ENCODE measurements at regions not wholly inside any gene's neighbourhood (a gene's known extent, or its start where the extent isn't known, plus 50 kb on each side); places are given as distances from the start of the nearest gene placed in this dataset.

DNA sequence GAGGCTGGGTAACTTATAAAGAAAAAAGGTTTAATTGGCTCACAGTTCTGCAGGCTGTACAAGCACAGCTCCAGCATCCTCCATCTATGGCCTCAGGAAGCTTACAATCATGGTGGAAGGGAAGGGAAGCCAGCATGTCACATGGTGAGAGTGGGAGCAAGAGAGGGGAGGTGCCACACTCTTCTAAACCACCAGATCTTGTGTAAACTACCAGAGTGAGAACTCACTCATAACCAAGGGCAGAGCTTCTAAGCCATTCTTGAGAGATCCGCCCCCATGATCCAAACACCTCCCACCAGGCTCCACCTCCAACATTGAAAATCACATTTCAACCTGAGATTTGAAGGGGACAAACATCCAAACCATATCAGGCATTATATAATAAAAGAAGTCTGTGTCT is 121.6 kb upstream of the CDC42EP3 start:
- in situ Hi-C loops (cut with HindIII; ENCODE audit: low pct_unique_long_range_greater_than_20kb, low sequenced_read_pairs), result no loop called here
- H3K27ac ChIP-seq (ENCODE audit: low read length), result no peak overlapping the region
- ATAC-seq (no peak), DNase-seq (ENCODE audit: low read depth, low spot score) (no peak)
- H3K36me3 ChIP-seq (ENCODE audit: control insufficient read depth, insufficient read depth, low read length), result no peaks in the 10 kb centered on the region
- ChIA-PET CTCF (no interaction called here), POLR2A (no interaction called here)
- H3K27me3 ChIP-seq (ENCODE audit: control insufficient read depth, insufficient read depth, low read length), result no peaks in the 10 kb centered on the region
- H3K9me3 ChIP-seq (ENCODE audit: control insufficient read depth, insufficient read depth, low read depth, low read length), result no peaks in the 10 kb centered on the region
- H3K4me1 ChIP-seq (ENCODE audit: control insufficient read depth, insufficient read depth, low read length), result no peaks in the 10 kb centered on the region
- intact Hi-C loops (cut with micrococcal nuclease; ENCODE audit: unreplicated experiment), result no loop called here
- BruUV-seq (replicated peaks), result no TSS peak
- no peak overlapping the region for H3K4me3 ChIP-seq (ENCODE audit: low read depth in 2 of 2, low read length in 2 of 2)
- no peak for TF ChIP-seq TCF7L2 (IDR thresholded peaks at IDR 0.05; ENCODE audit: low read depth, low read length)
- TF ChIP-seq, protein P1, sequence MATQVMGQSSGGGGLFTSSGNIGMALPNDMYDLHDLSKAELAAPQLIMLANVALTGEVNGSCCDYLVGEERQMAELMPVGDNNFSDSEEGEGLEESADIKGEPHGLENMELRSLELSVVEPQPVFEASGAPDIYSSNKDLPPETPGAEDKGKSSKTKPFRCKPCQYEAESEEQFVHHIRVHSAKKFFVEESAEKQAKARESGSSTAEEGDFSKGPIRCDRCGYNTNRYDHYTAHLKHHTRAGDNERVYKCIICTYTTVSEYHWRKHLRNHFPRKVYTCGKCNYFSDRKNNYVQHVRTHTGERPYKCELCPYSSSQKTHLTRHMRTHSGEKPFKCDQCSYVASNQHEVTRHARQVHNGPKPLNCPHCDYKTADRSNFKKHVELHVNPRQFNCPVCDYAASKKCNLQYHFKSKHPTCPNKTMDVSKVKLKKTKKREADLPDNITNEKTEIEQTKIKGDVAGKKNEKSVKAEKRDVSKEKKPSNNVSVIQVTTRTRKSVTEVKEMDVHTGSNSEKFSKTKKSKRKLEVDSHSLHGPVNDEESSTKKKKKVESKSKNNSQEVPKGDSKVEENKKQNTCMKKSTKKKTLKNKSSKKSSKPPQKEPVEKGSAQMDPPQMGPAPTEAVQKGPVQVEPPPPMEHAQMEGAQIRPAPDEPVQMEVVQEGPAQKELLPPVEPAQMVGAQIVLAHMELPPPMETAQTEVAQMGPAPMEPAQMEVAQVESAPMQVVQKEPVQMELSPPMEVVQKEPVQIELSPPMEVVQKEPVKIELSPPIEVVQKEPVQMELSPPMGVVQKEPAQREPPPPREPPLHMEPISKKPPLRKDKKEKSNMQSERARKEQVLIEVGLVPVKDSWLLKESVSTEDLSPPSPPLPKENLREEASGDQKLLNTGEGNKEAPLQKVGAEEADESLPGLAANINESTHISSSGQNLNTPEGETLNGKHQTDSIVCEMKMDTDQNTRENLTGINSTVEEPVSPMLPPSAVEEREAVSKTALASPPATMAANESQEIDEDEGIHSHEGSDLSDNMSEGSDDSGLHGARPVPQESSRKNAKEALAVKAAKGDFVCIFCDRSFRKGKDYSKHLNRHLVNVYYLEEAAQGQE (IDR thresholded peaks at IDR 0.05; ENCODE audit: insufficient read depth in 1 of 2, low read depth in 2 of 2, low read length in 1 of 2), result no peak
- TF ChIP-seq, protein P2, sequence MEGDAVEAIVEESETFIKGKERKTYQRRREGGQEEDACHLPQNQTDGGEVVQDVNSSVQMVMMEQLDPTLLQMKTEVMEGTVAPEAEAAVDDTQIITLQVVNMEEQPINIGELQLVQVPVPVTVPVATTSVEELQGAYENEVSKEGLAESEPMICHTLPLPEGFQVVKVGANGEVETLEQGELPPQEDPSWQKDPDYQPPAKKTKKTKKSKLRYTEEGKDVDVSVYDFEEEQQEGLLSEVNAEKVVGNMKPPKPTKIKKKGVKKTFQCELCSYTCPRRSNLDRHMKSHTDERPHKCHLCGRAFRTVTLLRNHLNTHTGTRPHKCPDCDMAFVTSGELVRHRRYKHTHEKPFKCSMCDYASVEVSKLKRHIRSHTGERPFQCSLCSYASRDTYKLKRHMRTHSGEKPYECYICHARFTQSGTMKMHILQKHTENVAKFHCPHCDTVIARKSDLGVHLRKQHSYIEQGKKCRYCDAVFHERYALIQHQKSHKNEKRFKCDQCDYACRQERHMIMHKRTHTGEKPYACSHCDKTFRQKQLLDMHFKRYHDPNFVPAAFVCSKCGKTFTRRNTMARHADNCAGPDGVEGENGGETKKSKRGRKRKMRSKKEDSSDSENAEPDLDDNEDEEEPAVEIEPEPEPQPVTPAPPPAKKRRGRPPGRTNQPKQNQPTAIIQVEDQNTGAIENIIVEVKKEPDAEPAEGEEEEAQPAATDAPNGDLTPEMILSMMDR (IDR thresholded peaks at IDR 0.05), result no peak
- TF ChIP-seq POLR2AphosphoS5 (IDR thresholded peaks at IDR 0.05; ENCODE audit: low read depth, low read length), result no peak
- TF ChIP-seq SIN3A (IDR thresholded peaks at IDR 0.05; ENCODE audit: borderline replicate concordance, insufficient read depth, low read depth, low read length), result no peak

GRCh38 chr2:37794717-37795116 is 123.3 kb upstream of the CDC42EP3 start:
- intact Hi-C loops (cut with micrococcal nuclease; ENCODE audit: unreplicated experiment) (no loop called here), in situ Hi-C loops (cut with HindIII; ENCODE audit: low pct_unique_long_range_greater_than_20kb, low sequenced_read_pairs) (no loop called here)
- ATAC-seq (no peak), DNase-seq (ENCODE audit: low read depth, low spot score) (no peak)
- Histone ChIP-seq H3K9me3 (ENCODE audit: control insufficient read depth, insufficient read depth, low read depth, low read length) (no peaks in the 10 kb centered on the region), H3K27me3 (ENCODE audit: control insufficient read depth, insufficient read depth, low read length) (no peaks in the 10 kb centered on the region), H3K36me3 (ENCODE audit: control insufficient read depth, insufficient read depth, low read length) (no peaks in the 10 kb centered on the region), H3K4me1 (ENCODE audit: control insufficient read depth, insufficient read depth, low read length) (no peaks in the 10 kb centered on the region), H3K27ac (ENCODE audit: low read length) (no peak overlapping the region), H3K4me3 (ENCODE audit: low read depth in 2 of 2, low read length in 2 of 2) (no peak overlapping the region)
- ChIA-PET POLR2A (no interaction called here), CTCF (no interaction called here)
- BruUV-seq (replicated peaks), result no TSS peak
- no peak for TF ChIP-seq TCF7L2 (IDR thresholded peaks at IDR 0.05; ENCODE audit: low read depth, low read length)
- TF ChIP-seq POLR2AphosphoS5 (IDR thresholded peaks at IDR 0.05; ENCODE audit: low read depth, low read length), result no peak
- TF ChIP-seq, protein P2 (IDR thresholded peaks at IDR 0.05), result no peak
- no peak for TF ChIP-seq SIN3A (IDR thresholded peaks at IDR 0.05; ENCODE audit: borderline replicate concordance, insufficient read depth, low read depth, low read length)
- TF ChIP-seq, protein P1 (IDR thresholded peaks at IDR 0.05; ENCODE audit: insufficient read depth in 1 of 2, low read depth in 2 of 2, low read length in 1 of 2), result no peak
